Stomach (tissue), 4 donors: ENCODE measurements at regions not wholly inside any gene's neighbourhood (a gene's known extent, or its start where the extent isn't known, plus 50 kb on each side); places are given as distances from the start of the nearest gene placed in this dataset.

Experiments used
- POLR2AphosphoS5 ChIP-seq, 3 donors: sonication (generic); formaldehyde crosslinking; IDR thresholded peaks; one replicate each; pipeline ENCODE4 v1.6.1; 2016; ENCODE audit warnings: antibody characterized with exemption in 3 of 3
- TF ChIP-seq, protein P1 (sequence below), 7 experiments: fragments of 450-650 bp in 4 of 7; fragments of 200-600 bp in 3 of 7; sonication (generic) in 3 of 7; IDR thresholded peaks; one replicate each; pipeline ENCODE4 v1.5.1; 2016 to 2019; ENCODE audit warnings: antibody characterized with exemption in 7 of 7, control low read depth in 2 of 7, mild to moderate bottlenecking in 1 of 7

DNA sequence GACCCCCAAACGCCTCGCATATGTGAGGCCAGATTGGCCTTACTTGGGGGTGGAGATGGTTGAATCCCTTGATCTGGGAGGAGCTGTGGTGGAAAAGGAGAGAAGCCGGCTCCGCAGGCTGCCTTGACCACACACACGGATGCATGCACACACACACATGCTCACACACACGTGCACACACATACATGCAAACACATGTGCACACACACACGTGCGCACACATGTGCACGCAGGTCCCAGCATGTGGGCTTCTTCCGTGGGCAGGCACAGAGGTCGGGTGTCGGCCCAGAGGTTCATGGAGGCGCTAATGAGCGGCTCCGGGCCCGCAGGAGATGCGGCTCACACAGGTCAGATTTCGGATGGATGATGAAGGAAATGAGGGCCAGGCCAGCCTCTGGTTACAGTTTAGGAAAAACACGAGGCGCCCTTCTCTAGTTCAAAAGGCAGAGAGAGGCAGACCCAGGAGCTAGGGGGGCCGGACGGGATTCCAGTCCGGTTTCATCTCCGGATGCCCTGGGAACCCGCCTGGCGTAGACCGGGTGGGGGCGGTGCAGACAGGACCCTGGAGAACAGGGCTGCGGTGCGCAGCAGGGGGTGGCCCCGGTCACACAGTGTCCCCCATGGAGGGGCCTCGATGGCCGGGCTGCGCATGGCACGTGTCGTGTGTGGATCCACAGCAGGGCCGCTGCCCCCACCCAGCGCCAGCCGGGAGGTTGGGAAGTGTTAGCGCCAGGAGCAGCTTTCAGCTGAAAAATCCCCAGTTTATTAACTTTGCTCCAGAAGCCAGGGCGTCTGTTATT, 91.1 kb upstream of the ACTRT2 start:
- TF ChIP-seq, protein P1, sequence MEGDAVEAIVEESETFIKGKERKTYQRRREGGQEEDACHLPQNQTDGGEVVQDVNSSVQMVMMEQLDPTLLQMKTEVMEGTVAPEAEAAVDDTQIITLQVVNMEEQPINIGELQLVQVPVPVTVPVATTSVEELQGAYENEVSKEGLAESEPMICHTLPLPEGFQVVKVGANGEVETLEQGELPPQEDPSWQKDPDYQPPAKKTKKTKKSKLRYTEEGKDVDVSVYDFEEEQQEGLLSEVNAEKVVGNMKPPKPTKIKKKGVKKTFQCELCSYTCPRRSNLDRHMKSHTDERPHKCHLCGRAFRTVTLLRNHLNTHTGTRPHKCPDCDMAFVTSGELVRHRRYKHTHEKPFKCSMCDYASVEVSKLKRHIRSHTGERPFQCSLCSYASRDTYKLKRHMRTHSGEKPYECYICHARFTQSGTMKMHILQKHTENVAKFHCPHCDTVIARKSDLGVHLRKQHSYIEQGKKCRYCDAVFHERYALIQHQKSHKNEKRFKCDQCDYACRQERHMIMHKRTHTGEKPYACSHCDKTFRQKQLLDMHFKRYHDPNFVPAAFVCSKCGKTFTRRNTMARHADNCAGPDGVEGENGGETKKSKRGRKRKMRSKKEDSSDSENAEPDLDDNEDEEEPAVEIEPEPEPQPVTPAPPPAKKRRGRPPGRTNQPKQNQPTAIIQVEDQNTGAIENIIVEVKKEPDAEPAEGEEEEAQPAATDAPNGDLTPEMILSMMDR (IDR thresholded peaks at IDR 0.05): no peak
- no peak for TF ChIP-seq POLR2AphosphoS5 (IDR thresholded peaks at IDR 0.05)
